Calu3 (cell line): ENCODE measurements at regions not wholly inside any gene's neighbourhood (a gene's known extent, or its start where the extent isn't known, plus 50 kb on each side); places are given as distances from the start of the nearest gene placed in this dataset.

Experiments used
- BruUV-seq: library from RNA; stranded (reverse); fragments of 400-500 nt; replicated peaks from 2 replicates; lab custom pipeline; 2021; lab: Mats Ljungman, UMichigan
- CTCF ChIA-PET: fragments of 300-600 bp; sonication (Branson Sonifier 250); formaldehyde crosslinking; loops from one replicate; lab custom pipeline; 2022; ENCODE audit warnings: antibody characterized with exemption; lab: Charles Lee
- DNase-seq: peaks from one replicate; pipeline ENCODE4 v3.0.0; 2022
- H3K27ac Mint-ChIP-seq: one replicate; pipeline ENCODE4 v1.8.0; 2022; ENCODE audit warnings: mixed read lengths; ENCODE audit not compliant: unreplicated experiment
- H3K27me3 Mint-ChIP-seq: one replicate; pipeline ENCODE4 v1.8.0; 2022; ENCODE audit warnings: mixed read lengths; ENCODE audit not compliant: unreplicated experiment
- H3K36me3 Mint-ChIP-seq: one replicate; pipeline ENCODE4 v1.8.0; 2022; ENCODE audit warnings: mild to moderate bottlenecking, moderate library complexity, mixed read lengths; ENCODE audit not compliant: insufficient read depth, unreplicated experiment
- H3K4me1 Mint-ChIP-seq: one replicate; pipeline ENCODE4 v1.8.0; 2022; ENCODE audit warnings: mild to moderate bottlenecking, low read depth, mixed read lengths; ENCODE audit not compliant: unreplicated experiment
- H3K4me3 Mint-ChIP-seq: one replicate; pipeline ENCODE4 v1.8.0; 2022; ENCODE audit warnings: mild to moderate bottlenecking, low read depth, moderate library complexity, mixed read lengths; ENCODE audit not compliant: unreplicated experiment
- H3K9me3 Mint-ChIP-seq: one replicate; pipeline ENCODE4 v1.8.0; 2022; ENCODE audit warnings: low read depth, mixed read lengths; ENCODE audit not compliant: unreplicated experiment
- CTCF ChIP-seq: fragments of 200-600 bp; IDR thresholded peaks from one replicate; pipeline ENCODE4 v1.8.0; 2022; ENCODE audit warnings: antibody characterized with exemption; ENCODE audit not compliant: unreplicated experiment
- intact Hi-C: fragments of 100-400 bp; cut with micrococcal nuclease; formaldehyde crosslinking; loops from one replicate; pipeline ENCODE4 v1.10.0; 2022; ENCODE audit not compliant: unreplicated experiment

GRCh38 chr13:109412283-109412901 is 374.0 kb downstream of the IRS2 start:
- TF ChIP-seq CTCF: no peak
- Mint-ChIP-seq H3K9me3 (no peaks in the 10 kb centered on the region), H3K27ac (no peak overlapping the region), H3K27me3 (no peaks in the 10 kb centered on the region), H3K36me3 (no peaks in the 10 kb centered on the region), H3K4me3 (no peak overlapping the region), H3K4me1 (peaks cover 7% of the 10 kb centered on the region)
- BruUV-seq: no TSS peak
- DNase-seq: peak; percentile 0
- CTCF ChIA-PET: no interaction called here
- intact Hi-C loops: no loop called here

- H3K9me3 Mint-ChIP-seq: no peaks in the 10 kb centered on the region
- peaks cover 7% of the 10 kb centered on the region for H3K4me1 Mint-ChIP-seq
- H3K27me3 Mint-ChIP-seq: no peaks in the 10 kb centered on the region
- intact Hi-C loops: no loop called here
- no peak overlapping the region for H3K27ac Mint-ChIP-seq
- no peaks in the 10 kb centered on the region for H3K36me3 Mint-ChIP-seq
- no peak for TF ChIP-seq CTCF
- CTCF ChIA-PET: no interaction called here
- DNase-seq: no peak
- H3K4me3 Mint-ChIP-seq: no peak overlapping the region
- no TSS peak for BruUV-seq
Observed at GRCh38 chr13:109410868-109411267, 375.5 kb downstream of the IRS2 start.

GRCh38 chr13:109408591-109409382 is 377.6 kb downstream of the IRS2 start:
- CTCF ChIA-PET: no interaction called here
- Mint-ChIP-seq H3K27me3 (no peaks in the 10 kb centered on the region), H3K9me3 (no peaks in the 10 kb centered on the region), H3K4me1 (peaks cover 7% of the 10 kb centered on the region), H3K27ac (no peak overlapping the region), H3K36me3 (no peaks in the 10 kb centered on the region), H3K4me3 (no peak overlapping the region)
- intact Hi-C loops: no loop called here
- no peak for TF ChIP-seq CTCF
- BruUV-seq: no TSS peak
- DNase-seq: no peak

GRCh38 chr13:109406376-109406992 is 379.9 kb downstream of the IRS2 start:
- Mint-ChIP-seq H3K36me3 (no peaks in the 10 kb centered on the region), H3K27ac (no peak overlapping the region), H3K27me3 (no peaks in the 10 kb centered on the region), H3K4me3 (no peak overlapping the region), H3K4me1 (no peaks in the 10 kb centered on the region), H3K9me3 (no peaks in the 10 kb centered on the region)
- intact Hi-C loops: no loop called here
- no peak for TF ChIP-seq CTCF
- BruUV-seq: no TSS peak
- DNase-seq: no peak
- CTCF ChIA-PET: no interaction called here
